Liver (tissue), 3 donors: ENCODE measurements at regions not wholly inside any gene's neighbourhood (a gene's known extent, or its start where the extent isn't known, plus 50 kb on each side); places are given as distances from the start of the nearest gene placed in this dataset.

ENCODE experiments used
- ATF3 ChIP-seq: IDR thresholded peaks from 2 replicates; pipeline ENCODE4 v1.6.1; 2016; ENCODE audit warnings: antibody characterized with exemption
- CTCF ChIP-seq: fragments of 150-350 bp; IDR thresholded peaks from 2 replicates; pipeline ENCODE4 v1.5.1; 2017; ENCODE audit warnings: improper control_type of control experiment, low read depth, low read length; ENCODE audit not compliant: missing input control
- YY1 ChIP-seq: IDR thresholded peaks from 2 replicates; pipeline ENCODE4 v1.6.1; 2016; ENCODE audit warnings: antibody characterized with exemption, mild to moderate bottlenecking
- donor health status: healthy.
- donor health status: healthy.

DNA sequence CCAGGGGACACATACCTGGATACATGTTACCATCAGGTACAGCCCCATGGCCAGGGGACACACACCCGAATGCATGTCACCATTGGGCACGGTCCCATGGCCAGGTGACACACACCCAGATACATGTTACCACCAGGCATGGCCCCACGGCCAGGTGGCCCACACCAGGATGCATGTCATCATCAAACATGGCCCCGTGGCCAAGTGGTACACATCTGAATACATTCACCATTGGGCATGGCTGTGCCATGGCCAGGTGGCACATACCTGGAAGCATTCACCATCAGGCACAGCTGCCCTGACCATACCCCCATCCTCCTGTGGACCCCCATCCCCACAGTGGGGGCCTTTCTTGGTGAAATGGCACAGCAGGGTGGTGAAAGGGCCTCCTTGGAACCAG lies 97.6 kb downstream of the RBFOX3 start:
- no peak for TF ChIP-seq CTCF
- TF ChIP-seq ATF3 = no peak
- TF ChIP-seq YY1 = no peak
